Glomerular endothelial cell (primary cell): ENCODE measurements at regions not wholly inside any gene's neighbourhood (a gene's known extent, or its start where the extent isn't known, plus 50 kb on each side); places are given as distances from the start of the nearest gene placed in this dataset.
"Not testable (repeated sequence)": the region's sequence is repeated elsewhere in the genome, so short reads cannot be mapped to it uniquely, and the experiment has no call there.

ENCODE experiments used
- DNase-seq: peaks from one replicate; pipeline ENCODE4 v3.0.0-alpha.2; 2011; ENCODE audit warnings: low read depth, low spot score; ENCODE audit errors: extremely low read depth

- DNase-seq = no peak
Measured at GRCh38 chr1:8230292-8230621, 87.7 kb upstream of the SLC45A1 start.

- no peak for DNase-seq
Measured at GRCh38 chr1:8228253-8228652, 89.7 kb upstream of the SLC45A1 start.

DNA sequence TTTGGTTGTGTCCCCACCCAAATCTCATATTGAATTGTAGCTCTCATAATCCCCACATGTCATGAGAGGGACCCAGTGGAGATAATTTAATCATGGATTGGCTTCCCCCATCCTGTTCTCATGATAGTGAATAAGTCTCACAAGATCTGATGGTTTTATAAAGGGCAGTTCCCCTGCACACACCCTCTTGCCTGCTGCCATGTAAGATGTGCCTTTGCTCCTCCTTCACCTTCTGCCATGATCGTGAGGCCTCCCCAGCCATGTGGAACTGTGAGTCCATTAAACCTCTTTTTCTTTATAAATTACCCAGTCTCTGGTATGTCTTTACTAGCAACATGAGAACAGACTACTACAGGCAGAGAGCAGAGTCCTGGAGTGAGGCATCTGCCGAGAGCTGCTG, 90.2 kb upstream of the SLC45A1 start:
- not testable (repeated sequence) for DNase-seq

GRCh38 chr1:8226747-8227146, 91.2 kb upstream of the SLC45A1 start:
- DNase-seq = no peak

GRCh38 chr1:8226024-8226423, 91.9 kb upstream of the SLC45A1 start:
- DNase-seq = not testable (repeated sequence)

- DNase-seq = no peak
Measured at GRCh38 chr1:8223526-8223925, 94.4 kb upstream of the SLC45A1 start.

DNA sequence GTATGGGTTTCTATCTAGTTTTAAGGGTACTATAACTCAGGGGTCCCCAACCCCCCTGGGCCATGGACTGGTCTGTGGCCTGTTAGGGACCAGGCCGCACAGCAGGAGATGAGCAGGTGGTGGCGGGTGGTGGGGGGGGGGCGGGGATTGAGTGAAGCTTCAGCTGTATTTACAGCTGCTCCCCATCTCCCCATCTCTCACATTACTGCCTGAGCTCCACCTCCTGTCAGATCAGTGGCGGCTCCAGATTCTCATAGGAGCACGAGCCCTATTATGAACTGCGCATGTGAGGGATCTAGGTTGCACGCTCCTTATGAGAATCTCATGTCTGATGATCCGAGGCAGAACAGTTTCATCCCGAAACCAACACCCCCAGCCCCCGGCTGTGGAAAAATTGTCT, 95.1 kb upstream of the SLC45A1 start:
- DNase-seq = no peak

DNA sequence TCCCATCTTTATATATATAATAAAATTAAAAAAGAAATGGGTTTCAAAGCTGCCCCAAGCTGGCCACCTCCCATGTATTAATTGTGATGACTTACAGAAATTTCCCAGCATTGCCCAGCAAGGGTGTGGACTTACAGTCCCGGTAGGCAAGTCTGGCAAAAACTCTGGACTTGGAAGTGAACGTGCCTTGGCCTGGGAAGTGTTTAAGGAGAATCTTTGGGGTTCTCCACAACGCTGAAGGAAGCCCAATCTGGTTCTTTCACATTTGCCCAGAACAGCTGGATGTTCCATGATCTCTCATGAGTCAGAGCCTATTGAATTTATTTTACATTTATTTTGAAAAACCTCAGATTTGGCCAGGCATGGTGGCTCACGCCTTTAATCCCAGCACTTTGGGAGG, 98.4 kb upstream of the SLC45A1 start:
- no peak for DNase-seq

DNA sequence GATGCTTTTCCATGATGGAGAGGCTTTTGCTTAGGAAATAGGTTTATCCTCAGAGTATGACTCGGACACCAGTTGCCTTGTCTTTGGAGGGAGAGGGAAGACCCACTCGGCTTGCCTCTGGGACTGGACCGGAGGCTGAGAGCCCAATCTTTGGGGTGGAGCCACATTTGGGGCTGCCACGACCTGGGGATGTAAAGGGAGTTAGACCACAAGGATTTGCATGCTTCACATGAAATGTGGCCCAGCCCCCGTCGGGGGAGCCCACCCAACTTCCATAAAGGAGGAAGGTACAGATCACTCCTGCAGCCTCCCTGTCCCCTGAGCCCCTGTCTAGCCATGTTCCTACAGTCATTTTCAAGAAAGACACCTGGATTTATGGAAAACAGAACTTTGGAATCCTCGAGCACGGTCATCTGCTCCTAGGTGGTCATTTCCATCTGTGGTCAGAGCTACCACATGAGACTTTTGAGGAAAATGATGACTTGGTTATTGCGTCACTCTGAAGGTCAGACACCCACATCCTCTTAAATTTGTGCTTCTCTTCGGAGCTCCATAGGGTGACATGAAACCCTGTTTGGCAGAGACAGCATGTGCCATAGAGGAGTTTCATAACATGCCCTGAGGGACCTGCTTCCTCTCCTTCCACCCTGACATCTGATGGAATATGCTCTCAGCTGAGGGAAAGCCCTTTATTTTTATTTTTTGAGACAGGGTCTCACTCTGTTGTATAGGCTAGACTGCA, 99.4 kb upstream of the SLC45A1 start:
- no peak for DNase-seq

DNA sequence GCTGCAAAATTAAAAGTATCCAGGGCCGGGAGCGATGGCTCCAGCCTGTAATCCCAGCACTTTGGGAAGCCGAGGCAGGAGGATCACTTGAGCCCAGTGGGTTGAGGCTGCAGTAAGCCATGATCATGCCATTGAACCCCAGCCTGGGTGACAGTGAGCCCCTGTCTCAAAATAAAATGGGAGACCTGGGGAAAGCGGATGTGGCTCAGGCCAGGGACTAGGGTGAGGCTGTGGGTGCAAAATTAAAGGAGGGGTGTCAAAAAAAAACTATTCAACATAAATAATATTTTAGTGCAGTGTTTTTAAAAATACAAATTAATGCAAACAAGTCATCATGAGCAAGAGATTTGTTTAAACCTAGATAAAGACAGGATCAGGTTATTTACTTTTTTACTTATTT, 100.1 kb upstream of the SLC45A1 start:
- no peak for DNase-seq

GRCh38 chr1:8217011-8217711, 100.8 kb upstream of the SLC45A1 start:
- no peak for DNase-seq

DNA sequence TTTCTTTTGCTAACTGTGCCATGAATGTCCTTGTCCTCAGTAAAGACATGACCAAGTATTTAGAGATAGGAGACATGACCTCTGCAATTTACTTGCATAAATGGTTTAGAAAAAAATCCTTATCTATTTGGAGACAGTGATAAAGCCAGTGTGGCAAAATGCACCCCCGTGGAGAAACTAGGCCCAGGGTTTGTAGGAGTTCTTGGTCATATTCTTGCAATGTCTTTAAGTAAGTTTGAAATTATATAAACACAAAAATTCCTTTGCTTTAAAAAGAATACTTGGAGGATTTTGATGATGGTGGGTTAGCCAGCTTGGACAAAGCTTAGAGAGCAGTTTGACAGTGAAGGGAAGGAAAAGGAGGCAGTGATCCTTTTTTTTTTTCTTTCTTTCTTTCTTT, 101.9 kb upstream of the SLC45A1 start:
- no peak for DNase-seq

- DNase-seq = no peak
Measured at GRCh38 chr1:8214501-8215173, 103.3 kb upstream of the SLC45A1 start.

- DNase-seq = no peak
Measured at GRCh38 chr1:8213676-8214075, 104.2 kb upstream of the SLC45A1 start.

DNA sequence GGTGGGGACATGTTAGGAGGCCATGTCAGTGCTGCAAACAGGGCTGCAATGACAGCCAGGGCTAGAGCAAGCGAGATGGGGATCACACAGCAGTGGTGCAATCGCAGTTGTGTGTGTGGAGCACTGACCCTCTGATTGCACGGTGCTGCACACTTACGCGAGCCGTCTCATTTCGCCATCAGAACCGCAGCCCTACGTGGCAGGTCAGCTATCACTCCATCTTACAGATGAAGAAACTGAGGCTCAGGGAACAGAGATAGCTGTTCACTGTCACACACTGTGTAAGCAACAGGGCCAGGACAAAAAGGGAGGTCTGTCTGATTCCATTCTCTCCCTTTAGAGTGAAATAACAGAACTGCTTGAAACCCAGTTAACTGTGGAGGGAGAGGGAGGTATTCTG, 104.8 kb upstream of the SLC45A1 start:
- DNase-seq = no peak

GRCh38 chr1:8212580-8213031, 105.3 kb upstream of the SLC45A1 start:
- DNase-seq = no peak

DNA sequence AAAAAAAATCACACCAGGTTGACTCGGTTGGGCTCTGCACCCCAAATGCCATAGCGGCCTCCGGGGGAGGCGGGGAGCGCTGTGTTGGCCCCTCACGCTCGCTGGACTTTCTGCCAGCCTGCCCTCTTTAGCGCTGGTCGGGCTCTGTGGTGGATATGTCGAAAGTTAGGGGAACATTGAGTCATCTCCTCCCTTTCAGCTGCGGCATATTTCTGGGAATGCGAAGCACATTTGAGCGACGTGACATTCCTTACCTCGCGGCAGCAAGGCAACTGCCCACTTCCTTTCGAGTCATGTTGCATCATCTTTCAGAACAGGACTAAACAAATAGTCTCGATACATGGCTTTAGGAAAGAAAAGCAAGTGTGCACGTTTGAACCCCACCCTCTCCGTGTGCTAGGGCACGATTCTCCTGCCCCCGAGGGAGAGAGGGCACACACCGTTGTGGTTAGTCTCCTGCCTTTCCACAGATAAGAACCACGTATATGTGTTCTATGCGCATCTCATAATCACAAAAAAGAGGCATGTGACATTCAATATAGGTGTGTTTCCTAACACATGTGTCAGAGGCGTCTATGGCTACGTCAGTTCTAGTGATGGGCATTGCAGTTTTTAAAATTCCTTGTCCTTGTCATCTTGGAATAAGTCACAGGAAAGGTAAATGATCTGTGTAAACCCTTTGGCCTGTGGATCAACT, 105.9 kb upstream of the SLC45A1 start:
- DNase-seq = peak; percentile 75

- no peak for DNase-seq
Measured at GRCh38 chr1:8211251-8211882, 106.5 kb upstream of the SLC45A1 start.

DNA sequence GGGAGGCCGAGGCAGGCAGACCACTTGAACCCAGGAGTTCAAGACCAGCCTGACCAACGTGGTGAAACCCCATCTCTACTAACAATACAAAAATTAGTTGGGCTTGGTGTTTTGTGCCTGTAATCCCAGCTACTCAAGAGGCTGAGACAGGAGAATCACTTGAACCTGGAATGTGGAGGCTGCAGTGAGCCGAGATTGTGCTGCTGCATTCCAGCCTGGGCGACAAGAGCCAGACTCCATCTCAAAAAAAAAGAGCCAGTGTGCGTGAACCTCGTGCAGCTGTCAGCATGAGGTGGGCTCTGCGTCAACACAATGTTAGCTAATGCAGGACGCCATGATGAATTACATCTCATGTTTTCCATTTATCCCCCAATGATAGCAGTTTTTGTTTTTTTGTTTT, 110.7 kb upstream of the SLC45A1 start:
- DNase-seq = no peak

DNA sequence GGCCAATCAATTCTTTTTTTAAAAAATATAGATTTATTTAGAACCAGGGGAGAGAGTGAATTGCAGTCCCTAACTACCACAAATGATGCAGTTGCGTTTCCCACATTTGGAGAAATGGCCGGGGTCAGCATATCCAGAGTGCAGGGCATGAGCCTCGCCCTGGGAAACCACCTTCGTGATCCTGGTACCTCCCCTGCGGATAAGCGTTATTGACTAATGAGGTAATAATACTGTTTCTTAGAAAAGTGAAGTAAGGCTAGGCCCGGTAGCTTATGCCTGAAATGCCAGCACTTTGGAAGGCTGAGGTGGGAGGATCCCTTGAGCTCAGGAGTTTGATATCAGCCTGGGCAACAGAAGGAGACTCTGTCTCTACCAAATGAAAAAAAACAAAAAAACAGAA, 111.5 kb upstream of the SLC45A1 start:
- DNase-seq = no peak

- no peak for DNase-seq
Measured at GRCh38 chr1:8205771-8206170, 112.1 kb upstream of the SLC45A1 start.
